Prostate gland (tissue), 2 donors: ENCODE measurements at regions not wholly inside any gene's neighbourhood (a gene's known extent, or its start where the extent isn't known, plus 50 kb on each side); places are given as distances from the start of the nearest gene placed in this dataset.

Experiments
- DNase-seq: peaks from one replicate; pipeline ENCODE4 v3.0.0-alpha.2; 2019; ENCODE audit warnings: low spot score
- H3K27ac ChIP-seq, 2 donors: fragments of 200-600 bp; sonication (generic); 2 replicates each; pipeline ENCODE4 v1.5.1; 2017 to 2019
- H3K27me3 ChIP-seq: fragments of 200-600 bp; sonication (generic); replicated peaks from 2 replicates; pipeline ENCODE4 v1.5.1; 2019; ENCODE audit not compliant: insufficient read depth
- H3K36me3 ChIP-seq, 2 donors: fragments of 200-600 bp; sonication (generic); 1 replicate in 1 of 2; 2 replicates in 1 of 2; pipeline versions ENCODE4 v1.5.1 to v1.8.1; 2017 to 2019
- H3K4me1 ChIP-seq: fragments of 200-600 bp; sonication (generic); replicated peaks from 2 replicates; pipeline ENCODE4 v1.5.1; 2019
- H3K4me3 ChIP-seq, 2 donors: fragments of 200-600 bp; sonication (generic); 2 replicates each; pipeline ENCODE4 v1.5.1; 2017 to 2019
- H3K9me3 ChIP-seq: fragments of 200-600 bp; sonication (generic); 2 replicates; pipeline ENCODE4 v1.5.1; 2017
- CTCF ChIP-seq, 4 experiments: fragments of 200-600 bp in 2 of 4; fragments of 450-650 bp in 2 of 4; sonication (generic) in 2 of 4; IDR thresholded peaks; 1 replicate in 3 of 4; 2 replicates in 1 of 4; pipeline ENCODE4 v1.5.1; 2016 to 2019; ENCODE audit warnings: antibody characterized with exemption in 4 of 4, mild to moderate bottlenecking in 2 of 4, moderate library complexity in 2 of 4
- POLR2A ChIP-seq: fragments of 450-650 bp; IDR thresholded peaks from one replicate; pipeline ENCODE4 v1.6.1; 2016; ENCODE audit warnings: antibody characterized with exemption, mild to moderate bottlenecking
- POLR2AphosphoS5 ChIP-seq: sonication (generic); formaldehyde crosslinking; IDR thresholded peaks from one replicate; pipeline ENCODE4 v1.6.1; 2017; ENCODE audit warnings: antibody characterized with exemption
- WGBS: methylation state at CpG from one replicate; pipeline ENCODE4 v1.1.5; 2018; 5-methylcytosine and 5-hydroxymethylcytosine counted together
- intact Hi-C: fragments of 100-400 bp; cut with DNase I; formaldehyde crosslinking; loops from one replicate; pipeline ENCODE4 v1.14.2; 2022

GRCh38 chr17:33509331-33509730 lies 216.2 kb upstream of the ASIC2 start:
- Histone ChIP-seq H3K4me1 (no peaks in the 10 kb centered on the region), H3K27me3 (no peaks in the 10 kb centered on the region), H3K4me3 (no peak overlapping the region), H3K36me3 (no peaks in the 10 kb centered on the region), H3K27ac (peak overlapping the region; percentile 12 to 48), H3K9me3 (no peaks in the 10 kb centered on the region)
- intact Hi-C loops: no loop called here
- DNase-seq: peak; percentile 85
- TF ChIP-seq POLR2AphosphoS5 (peak; percentile 80), POLR2A (no peak)
- WGBS: 32% methylated on average over 8 of the region's 8 CpGs

- H3K4me3 ChIP-seq: no peak overlapping the region
- TF ChIP-seq POLR2A (no peak), CTCF (IDR thresholded peaks at IDR 0.05) (no peak), POLR2AphosphoS5 (no peak)
- H3K27me3 ChIP-seq: no peaks in the 10 kb centered on the region
- no peaks in the 10 kb centered on the region for H3K36me3 ChIP-seq
- 81% methylated on average over 2 of the region's 2 CpGs for WGBS
- DNase-seq: no peak
- H3K27ac ChIP-seq: no peak overlapping the region
- intact Hi-C loops: no loop called here
- no peaks in the 10 kb centered on the region for H3K9me3 ChIP-seq
- no peaks in the 10 kb centered on the region for H3K4me1 ChIP-seq
Observed at GRCh38 chr17:33511670-33512069, 218.6 kb upstream of the ASIC2 start.

GRCh38 chr17:33512113-33512512 lies 219.0 kb upstream of the ASIC2 start:
- Histone ChIP-seq H3K36me3 (no peaks in the 10 kb centered on the region), H3K27me3 (no peaks in the 10 kb centered on the region), H3K4me3 (no peak overlapping the region), H3K9me3 (no peaks in the 10 kb centered on the region), H3K27ac (no peak overlapping the region), H3K4me1 (no peaks in the 10 kb centered on the region)
- TF ChIP-seq POLR2A (no peak), POLR2AphosphoS5 (no peak), CTCF (IDR thresholded peaks at IDR 0.05) (no peak)
- no peak for DNase-seq
- intact Hi-C loops: no loop called here

DNA sequence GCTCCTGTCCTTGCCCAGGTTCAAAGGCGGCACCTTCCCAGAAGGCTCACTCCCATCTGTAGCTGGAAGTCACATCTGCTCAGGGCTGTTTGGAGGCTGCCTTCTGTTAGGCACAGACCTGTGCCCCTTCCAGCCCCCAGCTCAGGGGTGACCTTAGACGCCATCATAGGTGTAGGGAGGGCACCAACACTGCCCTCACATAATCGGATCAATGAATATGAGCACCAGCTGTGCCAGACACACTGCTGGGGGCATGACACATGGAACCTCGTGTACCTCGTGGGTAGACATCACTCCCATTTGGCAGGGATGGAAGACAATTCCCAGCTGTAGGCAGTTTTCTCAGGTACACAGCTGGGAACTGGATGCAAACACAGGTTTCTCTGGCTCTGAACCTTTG lies 220.7 kb upstream of the ASIC2 start:
- H3K4me3 ChIP-seq: no peak overlapping the region
- TF ChIP-seq CTCF (IDR thresholded peaks at IDR 0.05): no peak
- TF ChIP-seq POLR2AphosphoS5: no peak
- TF ChIP-seq POLR2A: no peak
- intact Hi-C loops: no loop called here
- no peaks in the 10 kb centered on the region for H3K9me3 ChIP-seq
- 84% methylated on average over 5 of the region's 5 CpGs for WGBS
- no peaks in the 10 kb centered on the region for H3K27me3 ChIP-seq
- DNase-seq: no peak
- no peak overlapping the region for H3K27ac ChIP-seq
- H3K36me3 ChIP-seq: no peaks in the 10 kb centered on the region
- no peaks in the 10 kb centered on the region for H3K4me1 ChIP-seq

- Histone ChIP-seq H3K9me3 (no peaks in the 10 kb centered on the region), H3K4me1 (no peaks in the 10 kb centered on the region), H3K27ac (no peak overlapping the region), H3K36me3 (no peaks in the 10 kb centered on the region), H3K27me3 (no peaks in the 10 kb centered on the region), H3K4me3 (no peak overlapping the region)
- intact Hi-C loops: no loop called here
- 91% methylated on average over 6 of the region's 6 CpGs for WGBS
- no peak for TF ChIP-seq POLR2A
- TF ChIP-seq CTCF (IDR thresholded peaks at IDR 0.05): no peak
- no peak for TF ChIP-seq POLR2AphosphoS5
- no peak for DNase-seq
Observed at GRCh38 chr17:33514369-33514768, 221.3 kb upstream of the ASIC2 start.
